ENCODE measurements at regions not wholly inside any gene's neighbourhood (a gene's known extent, or its start where the extent isn't known, plus 50 kb on each side); places are given as distances from the start of the nearest gene placed in this dataset.

GRCh38 chr22:48651036-48651890 lies 1176.4 kb downstream of the BRD1 start:
- H3K9me3 ChIP-seq (ENCODE audit: low read depth, low read length), result no peaks in the 10 kb centered on the region
- H3K4me1 ChIP-seq (ENCODE audit: insufficient read depth, low read length), result no peaks in the 10 kb centered on the region
- no peaks in the 10 kb centered on the region for H3K27me3 ChIP-seq (ENCODE audit: insufficient read depth, low read length)
- no peak overlapping the region for H3K4me3 ChIP-seq (ENCODE audit: low read length)

- Histone ChIP-seq H3K4me3 (ENCODE audit: low read length) (no peak overlapping the region), H3K9me3 (ENCODE audit: low read depth, low read length) (no peaks in the 10 kb centered on the region), H3K4me1 (ENCODE audit: insufficient read depth, low read length) (no peaks in the 10 kb centered on the region), H3K27me3 (ENCODE audit: insufficient read depth, low read length) (no peaks in the 10 kb centered on the region)
Observed at GRCh38 chr22:48650323-48651035, 1177.2 kb downstream of the BRD1 start.

DNA sequence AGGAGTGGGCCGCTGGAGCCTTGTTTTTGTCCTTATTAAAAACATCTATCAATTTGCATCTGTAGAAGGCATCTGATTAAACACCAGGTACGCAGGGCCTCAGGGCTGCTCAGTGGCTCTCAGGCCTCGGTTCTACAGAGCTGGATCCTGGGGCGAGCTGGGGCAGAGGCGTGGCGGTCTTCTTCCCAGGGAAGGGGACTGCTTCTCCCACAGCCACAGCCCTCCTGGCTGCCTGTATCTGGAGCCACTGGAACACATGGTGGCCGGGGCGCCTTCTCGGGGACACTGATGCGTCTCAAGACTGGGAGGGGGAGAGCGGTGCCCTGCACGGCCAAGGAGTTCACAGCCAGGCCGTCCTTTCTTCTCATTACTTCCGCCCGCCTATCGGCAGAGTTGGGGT lies 1178.2 kb downstream of the BRD1 start:
- H3K4me3 ChIP-seq (ENCODE audit: low read length), result no peak overlapping the region
- H3K4me1 ChIP-seq (ENCODE audit: insufficient read depth, low read length), result no peaks in the 10 kb centered on the region
- no peaks in the 10 kb centered on the region for H3K27me3 ChIP-seq (ENCODE audit: insufficient read depth, low read length)
- no peaks in the 10 kb centered on the region for H3K9me3 ChIP-seq (ENCODE audit: low read depth, low read length)

GRCh38 chr22:48649031-48649430 lies 1178.6 kb downstream of the BRD1 start:
- no peaks in the 10 kb centered on the region for H3K9me3 ChIP-seq (ENCODE audit: low read depth, low read length)
- no peaks in the 10 kb centered on the region for H3K27me3 ChIP-seq (ENCODE audit: insufficient read depth, low read length)
- no peak overlapping the region for H3K4me3 ChIP-seq (ENCODE audit: low read length)
- H3K4me1 ChIP-seq (ENCODE audit: insufficient read depth, low read length), result no peaks in the 10 kb centered on the region

DNA sequence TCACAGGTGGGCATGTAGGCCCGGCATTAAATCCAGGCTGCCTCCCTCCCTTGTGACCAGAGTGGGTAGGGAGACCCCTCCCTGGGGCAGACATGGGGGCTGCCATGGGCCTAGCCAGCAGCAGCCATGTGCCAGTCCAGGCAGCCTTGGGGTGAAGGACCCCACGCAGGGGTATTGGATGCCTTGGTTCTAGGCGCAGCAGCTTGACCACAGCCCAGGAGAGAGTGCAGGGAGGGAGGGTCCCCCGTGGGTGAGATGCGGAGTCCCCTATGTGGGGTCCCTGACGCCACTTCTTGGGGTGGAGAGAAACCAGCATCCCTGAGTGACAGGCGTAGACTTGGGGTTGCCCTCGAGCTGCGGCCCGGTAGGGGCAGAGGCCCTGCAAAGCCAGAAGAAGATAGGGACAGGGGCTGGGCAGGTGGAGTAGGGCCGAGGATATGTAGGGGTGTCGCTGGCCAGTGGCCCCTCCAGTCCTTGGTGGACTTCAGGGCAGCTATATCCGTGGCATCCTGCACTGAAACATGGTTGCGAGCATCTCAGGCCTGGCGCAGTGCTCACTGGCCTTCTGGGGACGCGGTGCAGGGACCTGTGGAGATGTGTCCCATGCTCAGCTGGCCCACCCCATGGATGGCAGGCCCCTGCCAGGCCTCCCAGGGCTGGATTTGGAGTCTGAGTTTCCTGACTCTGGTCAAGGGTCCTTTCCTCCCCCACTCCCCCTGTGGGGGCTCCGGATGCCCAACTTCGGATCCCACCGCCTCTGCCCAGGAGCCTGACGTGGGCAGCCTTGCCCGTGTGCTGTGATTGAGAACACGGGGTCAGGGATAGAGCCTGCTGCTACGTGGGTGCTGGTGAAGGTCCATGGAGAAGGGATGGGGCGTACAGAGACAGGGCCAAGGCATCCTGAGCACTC lies 1179.8 kb downstream of the BRD1 start:
- Histone ChIP-seq H3K27me3 (ENCODE audit: insufficient read depth, low read length) (no peaks in the 10 kb centered on the region), H3K4me3 (ENCODE audit: low read length) (no peak overlapping the region), H3K9me3 (ENCODE audit: low read depth, low read length) (no peaks in the 10 kb centered on the region), H3K4me1 (ENCODE audit: insufficient read depth, low read length) (no peaks in the 10 kb centered on the region)

GRCh38 chr22:48647051-48647450 lies 1180.6 kb downstream of the BRD1 start:
- H3K27me3 ChIP-seq (ENCODE audit: insufficient read depth, low read length), result no peaks in the 10 kb centered on the region
- H3K4me1 ChIP-seq (ENCODE audit: insufficient read depth, low read length), result no peaks in the 10 kb centered on the region
- no peaks in the 10 kb centered on the region for H3K9me3 ChIP-seq (ENCODE audit: low read depth, low read length)
- no peak overlapping the region for H3K4me3 ChIP-seq (ENCODE audit: low read length)

DNA sequence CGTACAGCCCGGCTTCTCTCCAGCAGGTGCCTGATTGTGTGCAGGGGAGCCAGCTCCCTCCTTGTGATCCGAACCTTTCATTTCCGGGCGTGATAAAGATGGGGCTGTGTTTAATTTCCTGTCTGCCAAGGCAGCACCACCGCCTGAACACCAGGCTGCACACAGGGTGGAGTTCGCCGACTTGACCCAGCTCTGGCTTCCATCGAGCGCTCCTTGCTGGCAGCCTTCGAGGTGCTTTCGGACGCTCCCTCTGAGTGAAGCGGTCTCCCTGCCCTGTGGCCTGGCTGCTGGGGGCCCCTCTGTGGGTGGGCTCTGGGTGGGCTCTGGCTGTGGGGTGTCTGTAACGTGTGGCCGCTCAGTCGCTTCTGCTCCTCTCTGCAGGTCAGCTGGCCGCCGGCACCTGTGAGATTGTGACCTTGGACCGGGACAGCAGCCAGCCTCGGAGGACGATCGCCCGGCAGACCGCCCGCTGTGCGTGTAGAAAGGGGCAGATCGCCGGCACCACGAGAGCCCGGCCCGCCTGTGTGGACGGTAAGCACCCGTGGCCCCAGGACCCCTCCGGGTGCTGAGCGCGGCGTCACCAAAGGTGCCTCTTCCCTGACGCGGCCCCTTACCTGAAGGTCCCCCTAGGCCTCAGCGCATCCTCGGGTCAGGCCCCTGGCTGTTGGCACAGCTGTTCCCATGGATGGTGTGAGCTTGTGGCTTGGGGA lies 1181.3 kb downstream of the BRD1 start:
- H3K27me3 ChIP-seq (ENCODE audit: insufficient read depth, low read length), result no peaks in the 10 kb centered on the region
- no peaks in the 10 kb centered on the region for H3K4me1 ChIP-seq (ENCODE audit: insufficient read depth, low read length)
- H3K9me3 ChIP-seq (ENCODE audit: low read depth, low read length), result no peaks in the 10 kb centered on the region
- H3K4me3 ChIP-seq (ENCODE audit: low read length), result no peak overlapping the region

- no peak overlapping the region for H3K4me3 ChIP-seq (ENCODE audit: low read length)
- H3K4me1 ChIP-seq (ENCODE audit: insufficient read depth, low read length), result no peaks in the 10 kb centered on the region
Observed at GRCh38 chr22:48645766-48646165, 1181.9 kb downstream of the BRD1 start.

GRCh38 chr22:48644997-48645396 lies 1182.7 kb downstream of the BRD1 start:
- H3K9me3 ChIP-seq (ENCODE audit: low read depth, low read length), result no peaks in the 10 kb centered on the region
- no peak overlapping the region for H3K4me3 ChIP-seq (ENCODE audit: low read length)
- no peaks in the 10 kb centered on the region for H3K4me1 ChIP-seq (ENCODE audit: insufficient read depth, low read length)
- H3K27me3 ChIP-seq (ENCODE audit: insufficient read depth, low read length), result no peaks in the 10 kb centered on the region

More at GRCh38 chr22:48645766-48646165, 1181.9 kb downstream of the BRD1 start:
- Histone ChIP-seq H3K9me3 (ENCODE audit: low read depth, low read length) (no peaks in the 10 kb centered on the region), H3K27me3 (ENCODE audit: insufficient read depth, low read length) (no peaks in the 10 kb centered on the region)

GRCh38 chr22:48644108-48644507 lies 1183.6 kb downstream of the BRD1 start:
- H3K4me1 ChIP-seq (ENCODE audit: insufficient read depth, low read length), result no peaks in the 10 kb centered on the region
- no peaks in the 10 kb centered on the region for H3K27me3 ChIP-seq (ENCODE audit: insufficient read depth, low read length)
- H3K9me3 ChIP-seq (ENCODE audit: low read depth, low read length), result no peaks in the 10 kb centered on the region
- H3K4me3 ChIP-seq (ENCODE audit: low read length), result no peak overlapping the region

DNA sequence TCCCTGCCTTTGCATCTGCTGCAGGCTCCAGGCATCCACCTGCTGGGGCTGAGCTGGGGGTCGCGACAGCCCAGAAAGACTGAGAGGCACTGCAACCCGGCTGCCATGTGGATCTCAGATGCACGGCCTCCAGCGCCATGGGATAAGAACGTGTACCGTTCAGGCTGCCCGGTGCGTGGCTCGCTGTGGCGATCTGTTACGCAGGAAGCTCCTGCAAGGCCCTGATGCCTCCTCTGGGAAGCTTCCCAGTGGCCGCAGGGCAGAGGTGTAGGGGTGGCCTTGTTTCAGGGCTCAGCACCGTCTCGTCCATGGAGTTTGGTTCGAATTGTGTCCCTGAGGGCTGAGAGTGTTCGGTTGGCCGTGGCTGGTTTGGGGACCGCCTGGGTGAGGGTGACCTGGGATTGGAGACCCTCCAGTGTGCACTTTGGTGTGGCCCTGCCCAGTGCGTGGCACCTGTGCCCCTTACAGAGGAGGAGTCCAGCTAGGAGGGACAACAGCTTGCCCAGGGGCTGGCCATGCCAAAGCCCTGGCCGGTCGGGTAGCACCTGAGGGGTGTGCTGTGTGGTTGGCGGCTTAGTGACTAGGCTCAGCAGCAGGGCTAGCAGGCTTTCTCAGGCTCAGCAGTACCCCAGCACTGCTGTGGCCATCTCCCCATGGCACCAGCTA lies 1184.5 kb downstream of the BRD1 start:
- Histone ChIP-seq H3K27me3 (ENCODE audit: insufficient read depth, low read length) (no peaks in the 10 kb centered on the region), H3K9me3 (ENCODE audit: low read depth, low read length) (no peaks in the 10 kb centered on the region), H3K4me3 (ENCODE audit: low read length) (no peak overlapping the region), H3K4me1 (ENCODE audit: insufficient read depth, low read length) (no peaks in the 10 kb centered on the region)

DNA sequence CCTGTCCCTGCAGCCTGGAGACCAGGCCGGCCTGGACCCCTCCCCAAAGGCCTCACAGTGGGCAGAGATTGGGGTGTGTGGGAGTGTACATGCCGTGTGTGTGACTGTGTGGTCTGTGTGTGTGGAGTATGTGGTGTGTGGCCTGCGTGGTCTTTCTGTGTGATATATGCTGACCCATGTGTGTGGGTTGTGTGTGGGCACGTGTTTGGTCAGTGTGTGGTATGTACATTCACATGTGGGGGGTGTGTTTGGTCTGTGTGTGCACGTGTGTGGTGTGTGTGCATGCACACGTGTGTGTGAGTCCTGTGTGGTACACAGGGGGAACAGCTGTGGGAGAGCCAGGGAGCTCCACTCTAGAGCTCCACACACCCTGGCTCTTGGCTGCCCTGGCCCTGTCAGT lies 1185.1 kb downstream of the BRD1 start:
- no peaks in the 10 kb centered on the region for H3K9me3 ChIP-seq (ENCODE audit: low read depth, low read length)
- H3K27me3 ChIP-seq (ENCODE audit: insufficient read depth, low read length), result no peaks in the 10 kb centered on the region
- H3K4me1 ChIP-seq (ENCODE audit: insufficient read depth, low read length), result no peaks in the 10 kb centered on the region
- no peak overlapping the region for H3K4me3 ChIP-seq (ENCODE audit: low read length)

- Histone ChIP-seq H3K4me1 (ENCODE audit: insufficient read depth, low read length) (no peaks in the 10 kb centered on the region), H3K27me3 (ENCODE audit: insufficient read depth, low read length) (no peaks in the 10 kb centered on the region), H3K4me3 (ENCODE audit: low read length) (no peak overlapping the region), H3K9me3 (ENCODE audit: low read depth, low read length) (no peaks in the 10 kb centered on the region)
Observed at GRCh38 chr22:48641906-48642475, 1185.7 kb downstream of the BRD1 start.

Measured in mononuclear cell (primary cell).